HG03460 (cell line): ENCODE measurements at regions not wholly inside any gene's neighbourhood (a gene's known extent, or its start where the extent isn't known, plus 50 kb on each side); places are given as distances from the start of the nearest gene placed in this dataset.
"Not testable (repeated sequence)": the region's sequence is repeated elsewhere in the genome, so short reads cannot be mapped to it uniquely, and the experiment has no call there.

Experiments used
- ATAC-seq: cut with Tn5 transposase; IDR thresholded peaks from one replicate; pipeline ENCODE4 v1.9.1; 2021; ENCODE audit not compliant: unreplicated experiment

- no peak for ATAC-seq
These were observed 612.2 kb downstream of the TYW1 start for GRCh38 chr7:67608806-67609205.

GRCh38 chr7:67610897-67611296, 614.3 kb downstream of the TYW1 start:
- ATAC-seq, result no peak

GRCh38 chr7:67614843-67615242, 618.2 kb downstream of the TYW1 start:
- no peak for ATAC-seq

- no peak for ATAC-seq
These were observed 619.9 kb downstream of the TYW1 start for GRCh38 chr7:67616517-67616916.

- no peak for ATAC-seq
These were observed 622.0 kb downstream of the TYW1 start for GRCh38 chr7:67618556-67619162.

- ATAC-seq, result no peak
These were observed 622.5 kb downstream of the TYW1 start for GRCh38 chr7:67619175-67619574.

GRCh38 chr7:67620216-67620933, 623.7 kb downstream of the TYW1 start:
- ATAC-seq, result no peak

GRCh38 chr7:67621704-67622103, 625.1 kb downstream of the TYW1 start:
- no peak for ATAC-seq

GRCh38 chr7:67625257-67625737, 628.7 kb downstream of the TYW1 start:
- ATAC-seq, result no peak

GRCh38 chr7:67631476-67631875, 634.8 kb downstream of the TYW1 start:
- ATAC-seq, result no peak

GRCh38 chr7:67635271-67635670, 638.6 kb downstream of the TYW1 start:
- ATAC-seq, result no peak

GRCh38 chr7:67636348-67637022, 639.9 kb downstream of the TYW1 start:
- no peak for ATAC-seq

GRCh38 chr7:67637023-67637358, 640.4 kb downstream of the TYW1 start:
- no peak for ATAC-seq

- not testable (repeated sequence) for ATAC-seq
These were observed 645.9 kb downstream of the TYW1 start for GRCh38 chr7:67642542-67642941.

- no peak for ATAC-seq
These were observed 647.5 kb downstream of the TYW1 start for GRCh38 chr7:67644151-67644550.

GRCh38 chr7:67652937-67653336, 656.3 kb downstream of the TYW1 start:
- no peak for ATAC-seq

- ATAC-seq, result no peak
These were observed 657.3 kb downstream of the TYW1 start for GRCh38 chr7:67653856-67654454.

GRCh38 chr7:67654642-67655041, 658.0 kb downstream of the TYW1 start:
- no peak for ATAC-seq

GRCh38 chr7:67655168-67655567, 658.5 kb downstream of the TYW1 start:
- ATAC-seq, result no peak

GRCh38 chr7:67659091-67659490, 662.5 kb downstream of the TYW1 start:
- ATAC-seq, result no peak

- ATAC-seq, result no peak
These were observed 666.2 kb downstream of the TYW1 start for GRCh38 chr7:67662804-67663203.

- ATAC-seq, result no peak
These were observed 667.0 kb downstream of the TYW1 start for GRCh38 chr7:67663644-67664043.
